WTC11 (cell line): ENCODE measurements at regions not wholly inside any gene's neighbourhood (a gene's known extent, or its start where the extent isn't known, plus 50 kb on each side); places are given as distances from the start of the nearest gene placed in this dataset.

Source experiments
- CTCF ChIP-seq: fragments of 200-600 bp; IDR thresholded peaks from 2 replicates; pipeline ENCODE4 v1.8.0; 2022; ENCODE audit warnings: antibody characterized with exemption
- E2F1 ChIP-seq: sonication (generic); formaldehyde crosslinking; IDR thresholded peaks from 2 replicates; pipeline ENCODE4 v1.8.0; 2022; ENCODE audit warnings: mild to moderate bottlenecking, missing genetic modification reagents
- ETV6 ChIP-seq: sonication (generic); formaldehyde crosslinking; IDR thresholded peaks from 2 replicates; pipeline ENCODE4 v1.8.1; 2022; ENCODE audit warnings: mild to moderate bottlenecking, missing genetic modification reagents
- KAT7 ChIP-seq: sonication (generic); formaldehyde crosslinking; IDR thresholded peaks from 2 replicates; pipeline ENCODE4 v1.8.1; 2023; ENCODE audit warnings: missing genetic modification reagents, mild to moderate bottlenecking, borderline replicate concordance
- NR1H2 ChIP-seq: sonication (generic); formaldehyde crosslinking; IDR thresholded peaks from 2 replicates; pipeline ENCODE4 v1.9.0; 2021; ENCODE audit warnings: mild to moderate bottlenecking, moderate library complexity, missing genetic modification reagents
- STAT6 ChIP-seq: sonication (generic); formaldehyde crosslinking; conservative IDR thresholded peaks from 2 replicates; pipeline ENCODE4 v1.8.1; 2023; ENCODE audit warnings: mild to moderate bottlenecking, low read depth, missing genetic modification reagents, moderate library complexity
- ZNF532 ChIP-seq: fragments of 250-450 bp; sonication (Bioruptor Pico); IDR thresholded peaks from 2 replicates; pipeline ENCODE4 v1.9.0; 2021; ENCODE audit warnings: mild to moderate bottlenecking, borderline replicate concordance
- TF ChIP-seq, protein P1 (sequence below): sonication (generic); formaldehyde crosslinking; IDR thresholded peaks from 2 replicates; pipeline ENCODE4 v1.8.0; 2022; ENCODE audit warnings: missing genetic modification reagents

GRCh38 chr5:121658221-121658620 is 193.5 kb upstream of the FTMT start:
- TF ChIP-seq, protein P1, sequence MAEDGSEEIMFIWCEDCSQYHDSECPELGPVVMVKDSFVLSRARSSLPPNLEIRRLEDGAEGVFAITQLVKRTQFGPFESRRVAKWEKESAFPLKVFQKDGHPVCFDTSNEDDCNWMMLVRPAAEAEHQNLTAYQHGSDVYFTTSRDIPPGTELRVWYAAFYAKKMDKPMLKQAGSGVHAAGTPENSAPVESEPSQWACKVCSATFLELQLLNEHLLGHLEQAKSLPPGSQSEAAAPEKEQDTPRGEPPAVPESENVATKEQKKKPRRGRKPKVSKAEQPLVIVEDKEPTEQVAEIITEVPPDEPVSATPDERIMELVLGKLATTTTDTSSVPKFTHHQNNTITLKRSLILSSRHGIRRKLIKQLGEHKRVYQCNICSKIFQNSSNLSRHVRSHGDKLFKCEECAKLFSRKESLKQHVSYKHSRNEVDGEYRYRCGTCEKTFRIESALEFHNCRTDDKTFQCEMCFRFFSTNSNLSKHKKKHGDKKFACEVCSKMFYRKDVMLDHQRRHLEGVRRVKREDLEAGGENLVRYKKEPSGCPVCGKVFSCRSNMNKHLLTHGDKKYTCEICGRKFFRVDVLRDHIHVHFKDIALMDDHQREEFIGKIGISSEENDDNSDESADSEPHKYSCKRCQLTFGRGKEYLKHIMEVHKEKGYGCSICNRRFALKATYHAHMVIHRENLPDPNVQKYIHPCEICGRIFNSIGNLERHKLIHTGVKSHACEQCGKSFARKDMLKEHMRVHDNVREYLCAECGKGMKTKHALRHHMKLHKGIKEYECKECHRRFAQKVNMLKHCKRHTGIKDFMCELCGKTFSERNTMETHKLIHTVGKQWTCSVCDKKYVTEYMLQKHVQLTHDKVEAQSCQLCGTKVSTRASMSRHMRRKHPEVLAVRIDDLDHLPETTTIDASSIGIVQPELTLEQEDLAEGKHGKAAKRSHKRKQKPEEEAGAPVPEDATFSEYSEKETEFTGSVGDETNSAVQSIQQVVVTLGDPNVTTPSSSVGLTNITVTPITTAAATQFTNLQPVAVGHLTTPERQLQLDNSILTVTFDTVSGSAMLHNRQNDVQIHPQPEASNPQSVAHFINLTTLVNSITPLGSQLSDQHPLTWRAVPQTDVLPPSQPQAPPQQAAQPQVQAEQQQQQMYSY (CRISPR knock-in tag): no peak
- TF ChIP-seq NR1H2 (CRISPR knock-in tag): no peak
- no peak for TF ChIP-seq E2F1
- TF ChIP-seq CTCF: no peak
- no peak for TF ChIP-seq ZNF532 (CRISPR knock-in tag)
- TF ChIP-seq KAT7 (CRISPR knock-in tag): no peak
- TF ChIP-seq STAT6 (CRISPR knock-in tag): no peak
- no peak for TF ChIP-seq ETV6 (CRISPR knock-in tag)
